CD4-positive, alpha-beta T cell (primary cell): ENCODE measurements at regions not wholly inside any gene's neighbourhood (a gene's known extent, or its start where the extent isn't known, plus 50 kb on each side); places are given as distances from the start of the nearest gene placed in this dataset.

Experiments
- ATAC-seq: fragments of 200-7000 bp; cut with Tn5 transposase; one replicate; pipeline ENCODE4 v1.10.0; 2022; ENCODE audit warnings: mild to moderate bottlenecking; ENCODE audit not compliant: poor library complexity
- CTCF ChIA-PET: fragments of 350-600 bp; sonication (Branson Sonifier 250); formaldehyde crosslinking; loops from one replicate; lab custom pipeline; 2021; ENCODE audit warnings: antibody characterized with exemption, inconsistent platforms; lab: Charles Lee
- POLR2A ChIA-PET: fragments of 350-600 bp; sonication (Branson Sonifier 250); formaldehyde crosslinking; loops from one replicate; lab custom pipeline; 2021; ENCODE audit warnings: antibody characterized with exemption, inconsistent platforms; lab: Charles Lee
- DNase-seq, 14 experiments: peaks; one replicate each; pipeline ENCODE4 v3.0.0-alpha.2; 2013 to 2020; ENCODE audit warnings: mixed read lengths in 2 of 14
- H3K27ac ChIP-seq, 2 donors: one replicate each; pipeline versions ENCODE4 v1.5.1 to v1.7.0; 2013; ENCODE audit warnings: low read length in 2 of 2, low read depth in 1 of 2, mild to moderate bottlenecking in 1 of 2
- H3K27me3 ChIP-seq, 2 experiments: 1 replicate in 1 of 2; 2 replicates in 1 of 2; pipeline versions ENCODE4 v1.6.1 to v1.7.0; 2013; ENCODE audit warnings: low read length in 2 of 2, control low read depth in 1 of 2, mild to moderate bottlenecking in 1 of 2, moderate library complexity in 1 of 2; ENCODE audit not compliant: insufficient read depth in 2 of 2, control insufficient read depth in 1 of 2
- H3K36me3 ChIP-seq: one replicate; pipeline ENCODE4 v1.6.1; 2013; ENCODE audit warnings: low read length, control low read depth; ENCODE audit not compliant: insufficient read depth
- H3K4me1 ChIP-seq: one replicate; pipeline ENCODE4 v1.6.1; 2013; ENCODE audit warnings: low read length, control low read depth; ENCODE audit not compliant: insufficient read depth
- H3K4me3 ChIP-seq: one replicate; pipeline ENCODE4 v1.5.1; 2013; ENCODE audit warnings: mild to moderate bottlenecking, low read length, moderate library complexity
- H3K9me3 ChIP-seq, 2 experiments: 1 replicate in 1 of 2; 2 replicates in 1 of 2; pipeline versions ENCODE4 v1.6.1 to v1.7.0; 2013; ENCODE audit warnings: low read length in 2 of 2, mild to moderate bottlenecking in 2 of 2, control low read depth in 1 of 2, moderate library complexity in 1 of 2; ENCODE audit not compliant: control insufficient read depth in 1 of 2, insufficient read depth in 1 of 2
- H3K27ac Mint-ChIP-seq: one replicate; pipeline ENCODE4 v1.8.0; 2020; ENCODE audit warnings: mixed read lengths
- H3K27me3 Mint-ChIP-seq: one replicate; pipeline ENCODE4 v1.8.0; 2021; ENCODE audit warnings: mixed read lengths
- H3K36me3 Mint-ChIP-seq: one replicate; pipeline ENCODE4 v1.8.0; 2021; ENCODE audit warnings: low read depth, mixed read lengths
- H3K4me1 Mint-ChIP-seq: one replicate; pipeline ENCODE4 v1.8.0; 2021; ENCODE audit warnings: low read depth, mixed read lengths
- H3K4me3 Mint-ChIP-seq: one replicate; pipeline ENCODE4 v1.8.0; 2020; ENCODE audit warnings: mild to moderate bottlenecking, mixed read lengths
- H3K9me3 Mint-ChIP-seq: one replicate; pipeline ENCODE4 v1.8.0; 2020; ENCODE audit warnings: mixed read lengths
- intact Hi-C, 2 experiments: fragments of 100-400 bp; cut with DNase I in 1 of 2; cut with micrococcal nuclease in 1 of 2; formaldehyde crosslinking; loops; one replicate each; pipeline versions ENCODE4 v1.15.1 to v1.9.0; 2023 to 2025; cut with DNase I, micrococcal nuclease
- TF ChIP-seq, protein P1 (sequence below): fragments of 200-600 bp; IDR thresholded peaks from one replicate; pipeline ENCODE4 v1.8.0; 2022; ENCODE audit warnings: antibody characterized with exemption, mild to moderate bottlenecking

DNA sequence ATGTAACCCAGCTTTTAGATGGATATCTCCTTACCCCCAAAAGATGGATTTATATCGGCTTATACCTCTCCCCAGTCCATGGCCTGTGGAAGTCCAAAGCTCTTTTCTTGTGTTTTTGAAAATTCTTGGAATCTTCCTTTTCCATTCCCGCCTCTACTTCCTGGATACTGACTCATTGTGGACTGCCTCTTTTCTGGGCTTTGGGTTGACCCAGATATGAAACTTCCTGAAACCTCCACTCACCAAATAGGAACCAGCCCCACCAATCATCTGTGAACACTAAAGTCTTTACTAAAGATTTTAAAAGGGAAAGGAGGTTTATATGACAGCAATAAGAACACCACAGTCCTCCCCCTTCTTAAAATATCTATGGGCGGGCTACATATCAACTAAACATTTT lies 163.4 kb upstream of the SYN3 start:
- ChIA-PET POLR2A (no interaction called here), CTCF (no interaction called here)
- H3K27me3 ChIP-seq, result no peaks in the 10 kb centered on the region
- ATAC-seq (no peak), DNase-seq (no peak)
- H3K4me1 ChIP-seq, result no peaks in the 10 kb centered on the region
- Mint-ChIP-seq H3K27ac (no peak overlapping the region), H3K4me1 (no peaks in the 10 kb centered on the region), H3K36me3 (no peaks in the 10 kb centered on the region), H3K9me3 (no peaks in the 10 kb centered on the region), H3K4me3 (no peak overlapping the region), H3K27me3 (peaks cover 14% of the 10 kb centered on the region)
- intact Hi-C loops, result no loop called here
- H3K4me3 ChIP-seq, result no peak overlapping the region
- no peak overlapping the region for H3K27ac ChIP-seq
- TF ChIP-seq, protein P1, sequence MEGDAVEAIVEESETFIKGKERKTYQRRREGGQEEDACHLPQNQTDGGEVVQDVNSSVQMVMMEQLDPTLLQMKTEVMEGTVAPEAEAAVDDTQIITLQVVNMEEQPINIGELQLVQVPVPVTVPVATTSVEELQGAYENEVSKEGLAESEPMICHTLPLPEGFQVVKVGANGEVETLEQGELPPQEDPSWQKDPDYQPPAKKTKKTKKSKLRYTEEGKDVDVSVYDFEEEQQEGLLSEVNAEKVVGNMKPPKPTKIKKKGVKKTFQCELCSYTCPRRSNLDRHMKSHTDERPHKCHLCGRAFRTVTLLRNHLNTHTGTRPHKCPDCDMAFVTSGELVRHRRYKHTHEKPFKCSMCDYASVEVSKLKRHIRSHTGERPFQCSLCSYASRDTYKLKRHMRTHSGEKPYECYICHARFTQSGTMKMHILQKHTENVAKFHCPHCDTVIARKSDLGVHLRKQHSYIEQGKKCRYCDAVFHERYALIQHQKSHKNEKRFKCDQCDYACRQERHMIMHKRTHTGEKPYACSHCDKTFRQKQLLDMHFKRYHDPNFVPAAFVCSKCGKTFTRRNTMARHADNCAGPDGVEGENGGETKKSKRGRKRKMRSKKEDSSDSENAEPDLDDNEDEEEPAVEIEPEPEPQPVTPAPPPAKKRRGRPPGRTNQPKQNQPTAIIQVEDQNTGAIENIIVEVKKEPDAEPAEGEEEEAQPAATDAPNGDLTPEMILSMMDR, result no peak
- no peaks in the 10 kb centered on the region for H3K36me3 ChIP-seq
- peaks cover 0 to 5% of the 10 kb centered on the region in 2 experiments for H3K9me3 ChIP-seq

DNA sequence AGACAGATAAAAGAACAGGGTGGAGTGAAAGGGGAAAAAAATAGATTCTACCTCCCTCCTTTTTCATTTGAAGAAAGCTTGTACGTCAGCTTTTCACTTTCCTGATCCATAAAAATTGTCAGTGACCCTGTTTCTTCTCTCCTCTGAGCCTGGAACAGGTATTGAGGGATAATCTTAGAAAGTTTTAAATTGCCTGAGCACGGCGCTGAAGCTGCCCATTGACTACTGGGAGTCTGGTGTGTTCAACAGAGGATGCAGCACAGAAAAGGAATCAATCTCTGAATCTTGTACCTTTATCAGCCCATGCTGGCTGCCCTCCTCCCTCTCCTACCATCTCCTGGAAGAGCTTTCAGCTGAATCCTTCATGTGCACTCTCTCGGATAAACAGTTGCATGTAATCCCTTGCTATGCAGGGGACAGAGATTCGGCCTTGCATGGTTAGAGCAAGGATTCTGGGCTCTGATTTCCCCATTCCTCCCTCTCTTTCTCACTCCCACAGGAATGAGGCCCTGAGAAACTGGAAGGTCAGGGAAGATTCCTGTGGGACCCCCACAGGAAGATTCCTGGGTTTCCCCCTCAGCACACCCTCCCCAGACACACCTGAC lies 162.4 kb upstream of the SYN3 start:
- H3K27me3 Mint-ChIP-seq, result peaks cover 16% of the 10 kb centered on the region
- intact Hi-C loops, result no loop called here
- TF ChIP-seq, protein P1, result no peak
- H3K9me3 Mint-ChIP-seq, result no peaks in the 10 kb centered on the region
- Histone ChIP-seq H3K36me3 (no peaks in the 10 kb centered on the region), H3K27me3 (no peaks in the 10 kb centered on the region), H3K4me3 (no peak overlapping the region), H3K4me1 (no peaks in the 10 kb centered on the region), H3K9me3 (peaks cover 0 to 5% of the 10 kb centered on the region in 2 experiments), H3K27ac (no peak overlapping the region)
- POLR2A ChIA-PET, result no interaction called here
- DNase-seq (no peak), ATAC-seq (no peak)
- H3K36me3 Mint-ChIP-seq, result no peaks in the 10 kb centered on the region
- H3K4me3 Mint-ChIP-seq, result no peak overlapping the region
- no peaks in the 10 kb centered on the region for H3K4me1 Mint-ChIP-seq
- CTCF ChIA-PET, result no interaction called here
- H3K27ac Mint-ChIP-seq, result no peak overlapping the region

DNA sequence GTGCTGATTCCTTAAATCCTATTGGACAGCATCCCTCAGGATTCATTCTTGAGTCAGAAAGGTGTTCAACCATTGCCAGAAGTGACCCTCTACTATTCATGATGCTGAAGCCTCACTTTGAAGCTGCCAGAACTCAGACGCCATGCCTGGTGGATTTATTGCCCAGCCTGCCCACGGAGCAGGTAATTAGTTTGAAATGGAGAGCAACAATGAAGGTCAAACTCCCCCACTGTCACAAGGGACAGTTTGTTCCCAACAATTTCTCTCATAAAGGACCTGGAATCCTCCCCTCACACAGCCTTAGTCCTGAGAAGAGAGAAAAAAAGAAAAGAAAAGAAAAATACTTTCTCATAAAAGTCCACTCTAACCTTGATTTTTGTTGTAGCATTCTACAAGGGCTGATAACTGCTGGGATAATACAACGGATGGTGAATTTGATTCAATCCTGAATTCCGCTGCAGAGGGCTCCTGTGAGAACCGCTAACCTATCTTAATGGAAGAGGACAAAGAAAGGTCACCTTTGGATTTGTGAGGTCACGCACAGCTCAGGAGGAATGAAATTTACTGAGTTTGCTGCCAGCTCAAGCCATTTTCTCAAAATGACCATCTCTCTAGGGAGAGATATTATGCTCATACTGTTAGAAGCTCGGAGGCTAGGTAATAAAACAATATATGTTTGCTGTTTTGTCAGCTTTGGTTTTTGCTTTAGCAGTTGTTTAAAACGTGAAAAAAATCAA lies 161.6 kb upstream of the SYN3 start:
- Mint-ChIP-seq H3K4me1 (no peaks in the 10 kb centered on the region), H3K4me3 (no peak overlapping the region), H3K27ac (no peak overlapping the region), H3K9me3 (no peaks in the 10 kb centered on the region), H3K36me3 (no peaks in the 10 kb centered on the region), H3K27me3 (peaks cover 16% of the 10 kb centered on the region)
- no peak overlapping the region for H3K27ac ChIP-seq
- ATAC-seq (no peak), DNase-seq (no peak)
- ChIA-PET POLR2A (no interaction called here), CTCF (no interaction called here)
- TF ChIP-seq, protein P1, result no peak
- H3K9me3 ChIP-seq, result peaks cover 0 to 1% of the 10 kb centered on the region in 2 experiments
- intact Hi-C loops, result no loop called here
- H3K4me1 ChIP-seq, result no peaks in the 10 kb centered on the region
- no peaks in the 10 kb centered on the region for H3K36me3 ChIP-seq
- no peaks in the 10 kb centered on the region for H3K27me3 ChIP-seq
- H3K4me3 ChIP-seq, result no peak overlapping the region
